Gastrocnemius medialis (tissue), 4 donors: ENCODE measurements at regions not wholly inside any gene's neighbourhood (a gene's known extent, or its start where the extent isn't known, plus 50 kb on each side); places are given as distances from the start of the nearest gene placed in this dataset.

ENCODE experiments used
- POLR2A ChIP-seq, 2 donors: fragments of 450-650 bp; IDR thresholded peaks; one replicate each; pipeline ENCODE4 v1.6.1; 2017; ENCODE audit warnings: antibody characterized with exemption in 2 of 2, mild to moderate bottlenecking in 2 of 2, moderate library complexity in 2 of 2
- TF ChIP-seq, protein P1 (sequence below), 5 experiments: fragments of 450-650 bp in 3 of 5; fragments of 200-600 bp in 2 of 5; sonication (generic) in 2 of 5; IDR thresholded peaks in 4 of 5; conservative IDR thresholded peaks in 1 of 5; 1 replicate in 4 of 5; 2 replicates in 1 of 5; pipeline ENCODE4 v1.5.1; 2016 to 2019; ENCODE audit warnings: antibody characterized with exemption in 5 of 5, mild to moderate bottlenecking in 3 of 5, moderate library complexity in 3 of 5

DNA sequence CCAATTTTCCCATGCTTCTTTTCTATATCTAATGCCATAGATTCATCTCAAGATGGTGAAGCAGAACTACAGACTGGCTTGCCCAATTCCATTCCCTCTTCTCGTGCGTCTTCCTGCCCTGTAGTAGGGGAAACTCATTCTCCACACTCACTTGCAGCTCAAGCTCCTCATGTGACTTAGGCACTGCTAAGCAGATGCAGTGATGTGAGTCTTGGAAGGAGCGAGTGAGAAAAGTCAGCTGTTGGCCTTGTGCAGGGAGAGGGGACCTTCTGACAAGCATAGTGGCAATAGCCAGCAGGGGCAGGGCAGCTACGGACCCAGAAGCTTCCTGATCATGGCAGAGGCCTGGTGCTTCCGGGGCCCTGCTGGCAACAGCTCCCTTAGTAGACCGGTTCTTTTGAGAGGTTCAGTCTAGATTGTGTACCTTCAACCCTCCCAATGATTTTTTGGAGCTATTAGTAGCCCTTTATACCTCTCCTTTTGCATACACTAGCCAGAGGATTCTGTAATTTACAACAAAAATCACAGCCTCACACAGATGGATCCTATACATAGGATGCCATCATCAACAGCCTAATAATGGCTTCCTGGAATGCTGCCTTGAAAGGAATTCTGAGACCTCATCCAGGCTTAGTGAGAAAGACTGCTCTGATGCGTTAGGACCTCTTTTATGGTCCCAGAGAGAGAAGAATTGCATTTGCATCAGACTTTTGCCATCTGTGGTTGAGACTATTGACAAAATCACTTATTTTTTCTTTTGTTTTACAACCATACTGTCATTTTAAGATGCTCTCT is 121.5 kb upstream of the RIPOR2 start:
- TF ChIP-seq, protein P1, sequence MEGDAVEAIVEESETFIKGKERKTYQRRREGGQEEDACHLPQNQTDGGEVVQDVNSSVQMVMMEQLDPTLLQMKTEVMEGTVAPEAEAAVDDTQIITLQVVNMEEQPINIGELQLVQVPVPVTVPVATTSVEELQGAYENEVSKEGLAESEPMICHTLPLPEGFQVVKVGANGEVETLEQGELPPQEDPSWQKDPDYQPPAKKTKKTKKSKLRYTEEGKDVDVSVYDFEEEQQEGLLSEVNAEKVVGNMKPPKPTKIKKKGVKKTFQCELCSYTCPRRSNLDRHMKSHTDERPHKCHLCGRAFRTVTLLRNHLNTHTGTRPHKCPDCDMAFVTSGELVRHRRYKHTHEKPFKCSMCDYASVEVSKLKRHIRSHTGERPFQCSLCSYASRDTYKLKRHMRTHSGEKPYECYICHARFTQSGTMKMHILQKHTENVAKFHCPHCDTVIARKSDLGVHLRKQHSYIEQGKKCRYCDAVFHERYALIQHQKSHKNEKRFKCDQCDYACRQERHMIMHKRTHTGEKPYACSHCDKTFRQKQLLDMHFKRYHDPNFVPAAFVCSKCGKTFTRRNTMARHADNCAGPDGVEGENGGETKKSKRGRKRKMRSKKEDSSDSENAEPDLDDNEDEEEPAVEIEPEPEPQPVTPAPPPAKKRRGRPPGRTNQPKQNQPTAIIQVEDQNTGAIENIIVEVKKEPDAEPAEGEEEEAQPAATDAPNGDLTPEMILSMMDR (IDR thresholded peaks at IDR 0.05 in 4 of 5, conservative IDR thresholded peaks at IDR 0.05 in 1 of 5) = no peak
- no peak for TF ChIP-seq POLR2A (IDR thresholded peaks at IDR 0.05)
